Breast epithelium (tissue), 3 donors: ENCODE measurements at regions not wholly inside any gene's neighbourhood (a gene's known extent, or its start where the extent isn't known, plus 50 kb on each side); places are given as distances from the start of the nearest gene placed in this dataset.

Experiments used
- CTCF ChIP-seq, 3 donors: fragments of 450-650 bp; IDR thresholded peaks; one replicate each; pipeline ENCODE4 v1.5.1; 2016 to 2017; ENCODE audit warnings: antibody characterized with exemption in 3 of 3, mild to moderate bottlenecking in 3 of 3, moderate library complexity in 3 of 3
- POLR2A ChIP-seq: fragments of 450-650 bp; IDR thresholded peaks from one replicate; pipeline ENCODE4 v1.6.1; 2016; ENCODE audit warnings: antibody characterized with exemption, mild to moderate bottlenecking, moderate library complexity
- POLR2AphosphoS5 ChIP-seq, 3 donors: sonication (generic); formaldehyde crosslinking; IDR thresholded peaks; one replicate each; pipeline ENCODE4 v1.6.1; 2017; ENCODE audit warnings: antibody characterized with exemption in 3 of 3

- no peak for TF ChIP-seq POLR2AphosphoS5 (IDR thresholded peaks at IDR 0.05)
- no peak for TF ChIP-seq CTCF (IDR thresholded peaks at IDR 0.05)
- no peak for TF ChIP-seq POLR2A
These were observed 100.2 kb upstream of the PRICKLE1 start for GRCh38 chr12:42689699-42690098.
